LNCaP clone FGC (cell line): ENCODE measurements at regions not wholly inside any gene's neighbourhood (a gene's known extent, or its start where the extent isn't known, plus 50 kb on each side); places are given as distances from the start of the nearest gene placed in this dataset.

Experiments used
- DNase-seq: peaks from one replicate; pipeline ENCODE4 v3.0.0-alpha.2; 2011; ENCODE audit warnings: low read depth
- H3K4me3 ChIP-seq: 2 replicates; pipeline ENCODE4 v1.5.1; 2011; ENCODE audit warnings: mild to moderate bottlenecking, low read depth, low read length, control low read depth
- CTCF ChIP-seq: IDR thresholded peaks from 2 replicates; pipeline ENCODE4 v1.5.1; 2012; ENCODE audit warnings: mild to moderate bottlenecking; ENCODE audit not compliant: control insufficient read depth, insufficient read depth; ENCODE audit errors: extremely low read depth

DNA sequence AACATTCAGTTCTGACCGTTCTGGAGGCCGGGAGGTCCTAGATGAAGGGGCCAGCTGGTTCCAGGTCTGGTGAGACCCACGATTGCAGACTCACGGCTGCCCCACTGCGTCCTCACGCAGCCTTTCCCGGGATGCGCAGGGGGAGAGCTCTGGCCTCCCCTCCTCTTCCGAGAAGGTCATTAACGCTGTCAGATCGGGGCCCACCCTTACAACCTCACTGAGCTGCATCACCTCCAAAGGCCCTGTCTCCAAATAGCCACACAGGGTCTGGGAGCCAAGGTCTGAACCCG, 66.6 kb upstream of the PPP1R26 start:
- no peak for TF ChIP-seq CTCF
- DNase-seq, result no peak
- no peak overlapping the region for H3K4me3 ChIP-seq

DNA sequence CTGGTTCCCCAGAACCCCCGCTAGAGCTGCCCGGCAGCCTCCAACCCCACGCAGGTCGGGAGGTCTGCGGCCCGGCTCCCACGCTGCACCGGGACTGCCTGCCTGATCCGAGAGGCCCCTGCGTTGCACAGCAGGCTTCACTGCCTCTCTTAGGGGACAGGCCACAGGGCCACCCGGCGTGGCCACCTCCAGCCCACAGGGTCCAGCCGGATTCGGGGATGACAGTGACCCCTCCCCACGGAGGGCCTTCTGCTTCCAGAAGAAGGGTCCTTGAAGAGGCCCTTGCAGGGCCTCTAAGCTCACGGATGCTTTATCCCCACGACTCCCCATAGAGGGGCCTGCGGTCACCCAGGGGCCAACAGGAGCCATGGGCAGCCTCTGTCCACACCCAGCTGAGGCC, 66.1 kb upstream of the PPP1R26 start:
- no peak overlapping the region for H3K4me3 ChIP-seq
- TF ChIP-seq CTCF, result no peak
- DNase-seq, result no peak

- H3K4me3 ChIP-seq, result no peak overlapping the region
- no peak for DNase-seq
- no peak for TF ChIP-seq CTCF
Measured at GRCh38 chr9:135414293-135414692, 65.3 kb upstream of the PPP1R26 start.

DNA sequence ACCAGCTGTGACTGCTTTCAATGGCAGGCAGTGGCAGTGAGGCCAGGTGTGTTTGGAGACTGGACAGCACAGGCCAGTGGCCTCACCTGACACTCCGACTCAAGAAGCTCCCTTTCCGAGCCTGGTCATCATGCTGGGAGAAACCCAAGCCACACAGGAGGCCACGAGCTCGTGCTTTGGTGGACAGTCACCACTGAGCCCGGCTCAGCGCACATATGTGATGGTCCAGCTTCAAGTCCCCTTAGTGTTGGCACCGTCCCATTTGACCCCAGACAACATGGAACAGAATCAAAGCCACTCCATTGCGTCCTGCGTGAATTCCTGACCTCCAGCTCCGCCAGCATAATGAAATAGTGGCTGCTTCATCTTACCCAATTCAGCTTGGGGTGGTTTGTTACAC, 64.0 kb upstream of the PPP1R26 start:
- H3K4me3 ChIP-seq, result no peak overlapping the region
- TF ChIP-seq CTCF, result no peak
- no peak for DNase-seq

- H3K4me3 ChIP-seq, result no peak overlapping the region
- TF ChIP-seq CTCF, result no peak
- DNase-seq, result no peak
Measured at GRCh38 chr9:135416664-135417290, 62.8 kb upstream of the PPP1R26 start.

GRCh38 chr9:135418161-135418560, 61.4 kb upstream of the PPP1R26 start:
- TF ChIP-seq CTCF, result no peak
- DNase-seq, result no peak
- no peak overlapping the region for H3K4me3 ChIP-seq

DNA sequence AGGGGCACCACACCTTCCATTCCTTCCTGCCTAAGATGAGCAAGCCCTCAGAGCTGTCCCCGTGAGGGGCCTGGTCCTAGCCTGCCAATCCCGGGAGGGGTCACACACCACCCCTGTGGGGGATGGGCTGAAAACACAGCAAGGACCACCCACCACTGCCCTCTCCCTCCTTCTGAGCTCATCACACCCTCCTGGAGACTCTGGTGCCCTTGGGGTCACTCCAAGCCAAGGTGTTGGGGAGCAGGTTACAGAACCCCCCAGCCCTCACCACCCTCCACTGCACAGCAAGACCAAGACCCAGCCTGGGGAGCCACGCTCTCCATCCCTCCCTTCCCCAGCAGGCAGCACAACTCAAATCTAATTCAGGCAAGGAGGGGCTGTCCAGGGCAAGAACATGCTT, 60.5 kb upstream of the PPP1R26 start:
- no peak for DNase-seq
- no peak for TF ChIP-seq CTCF
- H3K4me3 ChIP-seq, result no peak overlapping the region
